Neural cell (in vitro differentiated cells): ENCODE measurements at regions not wholly inside any gene's neighbourhood (a gene's known extent, or its start where the extent isn't known, plus 50 kb on each side); places are given as distances from the start of the nearest gene placed in this dataset.

ENCODE experiments used
- CTCF ChIP-seq: fragments of 450-650 bp; IDR thresholded peaks from 2 replicates; pipeline ENCODE4 v1.5.1; 2014; ENCODE audit warnings: antibody characterized with exemption, mild to moderate bottlenecking, moderate library complexity; ENCODE audit not compliant: poor library complexity, severe bottlenecking
- EP300 ChIP-seq: fragments of 450-650 bp; conservative IDR thresholded peaks from 2 replicates; pipeline ENCODE4 v1.6.1; 2014; ENCODE audit warnings: antibody characterized with exemption, mild to moderate bottlenecking, moderate library complexity; ENCODE audit not compliant: poor library complexity, severe bottlenecking
- EZH2 ChIP-seq: fragments of 200-600, 300-800 bp; shearing (Covaris generic), sonication (generic); IDR thresholded peaks from 2 replicates; pipeline ENCODE4 v1.6.1; 2014; ENCODE audit warnings: antibody characterized with exemption, low read length, borderline replicate concordance, mild to moderate bottlenecking; ENCODE audit not compliant: insufficient read depth, poor library complexity, severe bottlenecking
- MXI1 ChIP-seq: fragments of 450-650 bp; conservative IDR thresholded peaks from 2 replicates; pipeline ENCODE4 v1.6.1; 2014; ENCODE audit warnings: antibody characterized with exemption, mild to moderate bottlenecking; ENCODE audit not compliant: poor library complexity, severe bottlenecking
- POLR2AphosphoS5 ChIP-seq: IDR thresholded peaks from 2 replicates; pipeline ENCODE4 v1.6.1; 2012
- RAD21 ChIP-seq: fragments of 450-650 bp; conservative IDR thresholded peaks from 2 replicates; pipeline ENCODE4 v1.6.1; 2014; ENCODE audit warnings: antibody characterized with exemption, mild to moderate bottlenecking, moderate library complexity
- SMC3 ChIP-seq: fragments of 450-650 bp; conservative IDR thresholded peaks from 2 replicates; pipeline ENCODE4 v1.6.1; 2014; ENCODE audit warnings: antibody characterized with exemption, mild to moderate bottlenecking, moderate library complexity; ENCODE audit not compliant: poor library complexity
- TAF1 ChIP-seq: IDR thresholded peaks from 2 replicates; pipeline ENCODE4 v1.6.1; 2012; ENCODE audit warnings: low read depth
- TF ChIP-seq, protein P1 (sequence below): IDR thresholded peaks from 2 replicates; pipeline ENCODE4 v1.6.1; 2012; ENCODE audit warnings: borderline replicate concordance

GRCh38 chr2:185128346-185128745, 530.0 kb downstream of the ZNF804A start:
- TF ChIP-seq CTCF (no peak), POLR2AphosphoS5 (no peak), EZH2 (no peak), TAF1 (no peak), SMC3 (no peak), MXI1 (no peak), RAD21 (no peak), EP300 (no peak)
- TF ChIP-seq, protein P1, sequence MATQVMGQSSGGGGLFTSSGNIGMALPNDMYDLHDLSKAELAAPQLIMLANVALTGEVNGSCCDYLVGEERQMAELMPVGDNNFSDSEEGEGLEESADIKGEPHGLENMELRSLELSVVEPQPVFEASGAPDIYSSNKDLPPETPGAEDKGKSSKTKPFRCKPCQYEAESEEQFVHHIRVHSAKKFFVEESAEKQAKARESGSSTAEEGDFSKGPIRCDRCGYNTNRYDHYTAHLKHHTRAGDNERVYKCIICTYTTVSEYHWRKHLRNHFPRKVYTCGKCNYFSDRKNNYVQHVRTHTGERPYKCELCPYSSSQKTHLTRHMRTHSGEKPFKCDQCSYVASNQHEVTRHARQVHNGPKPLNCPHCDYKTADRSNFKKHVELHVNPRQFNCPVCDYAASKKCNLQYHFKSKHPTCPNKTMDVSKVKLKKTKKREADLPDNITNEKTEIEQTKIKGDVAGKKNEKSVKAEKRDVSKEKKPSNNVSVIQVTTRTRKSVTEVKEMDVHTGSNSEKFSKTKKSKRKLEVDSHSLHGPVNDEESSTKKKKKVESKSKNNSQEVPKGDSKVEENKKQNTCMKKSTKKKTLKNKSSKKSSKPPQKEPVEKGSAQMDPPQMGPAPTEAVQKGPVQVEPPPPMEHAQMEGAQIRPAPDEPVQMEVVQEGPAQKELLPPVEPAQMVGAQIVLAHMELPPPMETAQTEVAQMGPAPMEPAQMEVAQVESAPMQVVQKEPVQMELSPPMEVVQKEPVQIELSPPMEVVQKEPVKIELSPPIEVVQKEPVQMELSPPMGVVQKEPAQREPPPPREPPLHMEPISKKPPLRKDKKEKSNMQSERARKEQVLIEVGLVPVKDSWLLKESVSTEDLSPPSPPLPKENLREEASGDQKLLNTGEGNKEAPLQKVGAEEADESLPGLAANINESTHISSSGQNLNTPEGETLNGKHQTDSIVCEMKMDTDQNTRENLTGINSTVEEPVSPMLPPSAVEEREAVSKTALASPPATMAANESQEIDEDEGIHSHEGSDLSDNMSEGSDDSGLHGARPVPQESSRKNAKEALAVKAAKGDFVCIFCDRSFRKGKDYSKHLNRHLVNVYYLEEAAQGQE: no peak
